Naive thymus-derived CD4-positive, alpha-beta T cell (primary cell): ENCODE measurements at regions not wholly inside any gene's neighbourhood (a gene's known extent, or its start where the extent isn't known, plus 50 kb on each side); places are given as distances from the start of the nearest gene placed in this dataset.

Experiments used
- ATAC-seq: fragments of 150-1000 bp; cut with Tn5 transposase; 2 replicates; pipeline ENCODE4 v1.10.0; 2021; ENCODE audit warnings: mild to moderate bottlenecking, moderate library complexity
- CTCF ChIA-PET: fragments of 350-600 bp; sonication (Branson Sonifier 250); formaldehyde crosslinking; loops from one replicate; lab custom pipeline; 2021; ENCODE audit warnings: antibody characterized with exemption; lab: Charles Lee
- POLR2A ChIA-PET: fragments of 350-600 bp; sonication (Branson Sonifier 250); formaldehyde crosslinking; loops from one replicate; lab custom pipeline; 2021; ENCODE audit warnings: antibody characterized with exemption, inconsistent platforms; lab: Charles Lee
- DNase-seq, 9 donors: peaks; one replicate each; pipeline versions ENCODE4 v3.0.0 to v3.0.0-alpha.2; 2020 to 2022; ENCODE audit warnings: mixed read lengths in 1 of 9
- H3K27ac ChIP-seq: one replicate; pipeline ENCODE4 v1.7.0; 2013; ENCODE audit warnings: mild to moderate bottlenecking, low read depth, low read length, moderate library complexity
- H3K27me3 ChIP-seq, 2 donors: one replicate each; pipeline ENCODE4 v1.7.0; 2013; ENCODE audit warnings: low read length in 2 of 2, mild to moderate bottlenecking in 2 of 2, moderate library complexity in 2 of 2; ENCODE audit not compliant: control insufficient read depth in 2 of 2, insufficient read depth in 2 of 2
- H3K36me3 ChIP-seq, 3 experiments: 1 replicate in 2 of 3; 2 replicates in 1 of 3; pipeline ENCODE4 v1.7.0; 2013; ENCODE audit warnings: low read length in 3 of 3, mild to moderate bottlenecking in 3 of 3, moderate library complexity in 1 of 3; ENCODE audit not compliant: insufficient read depth in 3 of 3, control insufficient read depth in 2 of 3
- H3K4me1 ChIP-seq, 2 donors: one replicate each; pipeline ENCODE4 v1.7.0; 2013; ENCODE audit warnings: low read length in 2 of 2, mild to moderate bottlenecking in 2 of 2, moderate library complexity in 1 of 2; ENCODE audit not compliant: control insufficient read depth in 2 of 2, insufficient read depth in 2 of 2
- H3K4me3 ChIP-seq: 2 replicates; pipeline ENCODE4 v1.7.0; 2013; ENCODE audit warnings: mild to moderate bottlenecking, low read length
- H3K9me3 ChIP-seq, 3 experiments: 1 replicate in 2 of 3; 2 replicates in 1 of 3; pipeline ENCODE4 v1.7.0; 2013; ENCODE audit warnings: low read length in 3 of 3; ENCODE audit not compliant: control insufficient read depth in 2 of 3
- H3K27ac Mint-ChIP-seq, 9 donors: one replicate each; pipeline ENCODE4 v1.8.0; 2020 to 2022; ENCODE audit warnings: mixed read lengths in 9 of 9, mild to moderate bottlenecking in 8 of 9, moderate library complexity in 5 of 9, inconsistent platforms in 2 of 9
- H3K27me3 Mint-ChIP-seq, 5 donors: one replicate each; pipeline ENCODE4 v1.8.0; 2021 to 2022; ENCODE audit warnings: mixed read lengths in 5 of 5, mild to moderate bottlenecking in 1 of 5
- H3K36me3 Mint-ChIP-seq, 5 donors: one replicate each; pipeline ENCODE4 v1.8.0; 2020 to 2022; ENCODE audit warnings: mixed read lengths in 5 of 5, mild to moderate bottlenecking in 3 of 5, inconsistent platforms in 1 of 5
- H3K4me1 Mint-ChIP-seq, 7 donors: one replicate each; pipeline ENCODE4 v1.8.0; 2020 to 2022; ENCODE audit warnings: mixed read lengths in 7 of 7, mild to moderate bottlenecking in 3 of 7, inconsistent platforms in 1 of 7
- H3K4me3 Mint-ChIP-seq, 10 donors: one replicate each; pipeline ENCODE4 v1.8.0; 2020 to 2022; ENCODE audit warnings: mild to moderate bottlenecking in 10 of 10, mixed read lengths in 10 of 10, moderate library complexity in 6 of 10, inconsistent platforms in 2 of 10
- H3K9me3 Mint-ChIP-seq, 11 donors: one replicate each; pipeline ENCODE4 v1.8.0; 2020 to 2022; ENCODE audit warnings: mixed read lengths in 11 of 11, mild to moderate bottlenecking in 4 of 11, inconsistent platforms in 1 of 11, moderate library complexity in 1 of 11
- intact Hi-C, 2 donors: fragments of 100-400 bp; cut with micrococcal nuclease; formaldehyde crosslinking; loops; one replicate each; pipeline ENCODE4 v1.15.1; 2023

GRCh38 chrX:5265324-5265850, 963.3 kb downstream of the NLGN4X start:
- Histone ChIP-seq H3K4me1 (no peaks in the 10 kb centered on the region), H3K27ac (no peak overlapping the region), H3K27me3 (no peaks in the 10 kb centered on the region), H3K36me3 (no peaks in the 10 kb centered on the region), H3K4me3 (no peak overlapping the region), H3K9me3 (no peaks in the 10 kb centered on the region)
- Mint-ChIP-seq H3K27ac (no peak overlapping the region), H3K27me3 (no peaks in the 10 kb centered on the region), H3K4me3 (no peak overlapping the region), H3K36me3 (no peaks in the 10 kb centered on the region), H3K4me1 (no peaks in the 10 kb centered on the region), H3K9me3 (peaks cover 0 to 8% (median 0%) of the 10 kb centered on the region in 11 donors)
- ChIA-PET CTCF (no interaction called here), POLR2A (no interaction called here)
- no peak for ATAC-seq
- DNase-seq, result no peak
- intact Hi-C loops, result no loop called here

DNA sequence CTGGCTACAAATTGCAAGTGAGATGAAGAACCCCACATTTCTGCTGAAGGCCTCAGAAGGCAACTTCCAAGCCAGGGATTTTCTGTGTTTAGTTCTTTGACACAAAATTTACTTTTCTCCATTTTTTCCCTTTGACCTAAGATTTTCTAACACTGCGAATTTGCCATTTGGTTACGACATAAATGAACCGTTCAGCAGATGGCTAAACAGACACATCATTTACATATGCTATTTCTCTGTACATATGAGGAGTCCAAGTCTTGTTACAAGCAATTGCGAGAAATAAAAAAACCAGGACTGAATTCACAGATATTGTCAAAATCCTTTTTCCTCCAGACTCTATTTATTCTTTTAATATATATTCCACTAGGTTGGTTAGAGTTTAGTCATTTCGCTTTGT, 978.6 kb downstream of the NLGN4X start:
- no peaks in the 10 kb centered on the region for H3K36me3 Mint-ChIP-seq

DNA sequence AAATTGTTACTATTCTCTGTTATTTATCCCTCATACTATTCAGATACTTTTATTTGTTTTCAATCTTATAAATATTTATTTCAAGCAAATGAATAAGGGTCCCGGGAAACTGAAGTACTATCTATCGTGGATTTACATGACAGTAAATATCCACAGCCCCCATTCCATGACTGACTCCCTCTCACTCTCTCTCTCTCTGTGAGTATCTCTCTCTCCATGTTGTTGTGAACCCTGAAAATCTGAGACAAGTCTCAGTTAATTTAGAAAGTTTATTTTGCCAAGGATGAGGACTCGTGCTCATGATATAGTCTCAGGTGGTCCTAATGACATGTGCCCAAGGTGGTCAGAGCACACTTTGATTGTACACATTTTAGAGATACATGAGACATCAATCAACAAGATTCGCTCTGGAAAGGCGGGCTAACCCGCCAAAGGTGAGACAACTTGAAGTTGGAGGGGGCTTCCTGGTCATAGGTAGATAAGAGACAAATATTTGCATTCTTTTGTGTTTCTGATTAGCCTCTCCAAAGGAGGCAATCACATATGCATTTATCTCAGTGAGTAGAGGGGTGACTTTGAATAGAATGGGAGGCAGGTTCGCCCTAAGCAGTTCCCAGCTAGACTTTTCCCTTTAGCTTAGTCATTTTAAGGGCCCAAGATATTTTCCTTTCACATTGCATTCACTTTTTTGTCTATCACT, 986.4 kb downstream of the NLGN4X start:
- no peak for ATAC-seq
- H3K36me3 ChIP-seq, result no peaks in the 10 kb centered on the region
- CTCF ChIA-PET, result no interaction called here

More for the DNA sequence above, 978.6 kb downstream of the NLGN4X start:
- Histone ChIP-seq H3K27ac (no peak overlapping the region), H3K9me3 (no peaks in the 10 kb centered on the region), H3K4me3 (no peak overlapping the region), H3K36me3 (no peaks in the 10 kb centered on the region), H3K4me1 (no peaks in the 10 kb centered on the region), H3K27me3 (no peaks in the 10 kb centered on the region)
- ChIA-PET POLR2A (no interaction called here), CTCF (interaction anchor here (0.6 kb wide), 1 partner anchor 28 kb away, joined by 8 read pairs; no protein-coding TSS in a partner anchor)
- Mint-ChIP-seq H3K27ac (no peak overlapping the region), H3K27me3 (no peaks in the 10 kb centered on the region), H3K4me1 (no peaks in the 10 kb centered on the region), H3K9me3 (peaks cover 0 to 7% (median 0%) of the 10 kb centered on the region in 11 donors), H3K4me3 (no peak overlapping the region)
- no peak for DNase-seq
- no peak for ATAC-seq
- intact Hi-C loops, result no loop called here

DNA sequence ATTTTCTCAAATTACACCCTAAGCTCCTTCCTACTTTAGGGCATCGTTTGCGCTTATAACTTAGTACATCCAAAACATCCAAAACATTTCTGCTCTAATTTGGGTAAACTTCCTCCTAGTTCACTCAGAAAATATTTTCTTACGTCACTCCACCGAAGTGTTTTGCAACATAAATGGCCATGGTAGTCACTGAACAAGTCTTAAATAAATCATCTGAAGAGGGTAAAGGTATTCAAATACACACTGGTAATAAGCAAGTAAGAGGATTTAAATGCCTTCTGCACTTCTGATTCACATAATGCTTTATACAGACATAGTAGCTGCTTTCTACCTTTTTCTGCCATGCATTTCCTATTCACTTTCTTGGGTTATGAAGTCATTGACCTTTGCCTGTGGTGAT, 991.9 kb downstream of the NLGN4X start:
- no peak overlapping the region for H3K27ac Mint-ChIP-seq
- H3K27ac ChIP-seq, result no peak overlapping the region
- ChIA-PET POLR2A (no interaction called here), CTCF (no interaction called here)
- no peak overlapping the region for H3K4me3 ChIP-seq
- intact Hi-C loops, result no loop called here
- H3K4me1 ChIP-seq, result no peaks in the 10 kb centered on the region
- no peaks in the 10 kb centered on the region for H3K9me3 ChIP-seq
- DNase-seq, result no peak
- no peaks in the 10 kb centered on the region for H3K4me1 Mint-ChIP-seq
- ATAC-seq, result no peak
- peaks cover 0 to 13% (median 3%) of the 10 kb centered on the region in 11 donors for H3K9me3 Mint-ChIP-seq
- no peaks in the 10 kb centered on the region for H3K27me3 Mint-ChIP-seq
- no peaks in the 10 kb centered on the region for H3K36me3 ChIP-seq
- no peaks in the 10 kb centered on the region for H3K27me3 ChIP-seq
- no peaks in the 10 kb centered on the region for H3K36me3 Mint-ChIP-seq
- H3K4me3 Mint-ChIP-seq, result no peak overlapping the region

More for the DNA sequence above, 986.4 kb downstream of the NLGN4X start:
- POLR2A ChIA-PET, result no interaction called here
- intact Hi-C loops, result no loop called here
- DNase-seq, result no peak
- Mint-ChIP-seq H3K27me3 (no peaks in the 10 kb centered on the region), H3K4me3 (no peak overlapping the region), H3K4me1 (no peaks in the 10 kb centered on the region), H3K9me3 (peaks cover 0 to 6% (median 0%) of the 10 kb centered on the region in 11 donors), H3K27ac (no peak overlapping the region), H3K36me3 (no peaks in the 10 kb centered on the region)
- Histone ChIP-seq H3K4me1 (no peaks in the 10 kb centered on the region), H3K4me3 (no peak overlapping the region), H3K9me3 (no peaks in the 10 kb centered on the region), H3K27me3 (no peaks in the 10 kb centered on the region), H3K27ac (no peak overlapping the region)

- Histone ChIP-seq H3K4me3 (no peak overlapping the region), H3K36me3 (no peaks in the 10 kb centered on the region), H3K27ac (no peak overlapping the region), H3K27me3 (no peaks in the 10 kb centered on the region), H3K4me1 (no peaks in the 10 kb centered on the region), H3K9me3 (no peaks in the 10 kb centered on the region)
- H3K9me3 Mint-ChIP-seq, result peaks cover 0 to 13% (median 3%) of the 10 kb centered on the region in 11 donors
- no peak for ATAC-seq
- intact Hi-C loops, result no loop called here
- POLR2A ChIA-PET, result no interaction called here
- H3K27me3 Mint-ChIP-seq, result no peaks in the 10 kb centered on the region
- H3K4me3 Mint-ChIP-seq, result no peak overlapping the region
- no peaks in the 10 kb centered on the region for H3K36me3 Mint-ChIP-seq
- H3K4me1 Mint-ChIP-seq, result no peaks in the 10 kb centered on the region
- CTCF ChIA-PET, result no interaction called here
- H3K27ac Mint-ChIP-seq, result no peak overlapping the region
- no peak for DNase-seq
Measured at GRCh38 chrX:5236096-5236495, 992.6 kb downstream of the NLGN4X start.

DNA sequence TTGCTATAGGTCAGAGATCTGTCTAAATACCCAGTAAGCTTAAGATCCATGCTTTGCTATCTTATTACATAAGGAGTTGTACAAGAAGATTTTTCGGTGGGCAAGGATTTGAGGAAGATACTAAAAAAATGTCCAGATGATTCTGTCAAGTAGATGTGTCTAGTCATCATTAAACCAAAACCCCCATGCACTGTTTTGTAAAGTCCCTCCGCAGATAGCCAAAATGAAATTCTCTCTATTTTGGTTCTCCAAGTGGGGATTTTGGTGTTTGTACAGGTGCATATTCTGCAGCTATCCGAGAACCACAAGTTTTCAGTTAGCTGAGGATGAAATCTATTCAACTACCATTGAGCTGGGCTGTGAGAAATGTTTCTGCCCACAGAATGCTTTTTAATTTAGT, 994.8 kb downstream of the NLGN4X start:
- Mint-ChIP-seq H3K9me3 (peaks cover 0 to 11% (median 3%) of the 10 kb centered on the region in 11 donors), H3K27ac (no peak overlapping the region), H3K27me3 (no peaks in the 10 kb centered on the region), H3K36me3 (no peaks in the 10 kb centered on the region), H3K4me3 (no peak overlapping the region), H3K4me1 (no peaks in the 10 kb centered on the region)
- no peaks in the 10 kb centered on the region for H3K27me3 ChIP-seq
- ChIA-PET POLR2A (no interaction called here), CTCF (no interaction called here)
- intact Hi-C loops, result no loop called here
- no peak for ATAC-seq
- H3K36me3 ChIP-seq, result no peaks in the 10 kb centered on the region
- H3K4me1 ChIP-seq, result no peaks in the 10 kb centered on the region
- no peak overlapping the region for H3K4me3 ChIP-seq
- no peaks in the 10 kb centered on the region for H3K9me3 ChIP-seq
- no peak for DNase-seq
- H3K27ac ChIP-seq, result no peak overlapping the region

GRCh38 chrX:5220421-5220820, 1008.2 kb downstream of the NLGN4X start:
- Mint-ChIP-seq H3K27ac (no peak overlapping the region), H3K4me3 (no peak overlapping the region), H3K36me3 (no peaks in the 10 kb centered on the region), H3K9me3 (peaks cover 0 to 18% (median 6%) of the 10 kb centered on the region in 11 donors), H3K4me1 (no peaks in the 10 kb centered on the region), H3K27me3 (no peaks in the 10 kb centered on the region)
- DNase-seq (no peak), ATAC-seq (no peak)
- Histone ChIP-seq H3K9me3 (no peaks in the 10 kb centered on the region), H3K4me1 (no peaks in the 10 kb centered on the region), H3K27me3 (no peaks in the 10 kb centered on the region), H3K27ac (no peak overlapping the region), H3K4me3 (no peak overlapping the region), H3K36me3 (no peaks in the 10 kb centered on the region)
- ChIA-PET CTCF (no interaction called here), POLR2A (no interaction called here)
- intact Hi-C loops, result no loop called here
